ENCODE measurements at regions not wholly inside any gene's neighbourhood (a gene's known extent, or its start where the extent isn't known, plus 50 kb on each side); places are given as distances from the start of the nearest gene placed in this dataset.
"Not testable (repeated sequence)": the region's sequence is repeated elsewhere in the genome, so short reads cannot be mapped to it uniquely, and the experiment has no call there.

- POLR2A ChIA-PET; H3K9me3 Mint-ChIP-seq (ENCODE audit: insufficient read depth); H3K27me3 Mint-ChIP-seq (ENCODE audit: low read depth); H3K36me3 Mint-ChIP-seq (ENCODE audit: low read depth); H3K27ac Mint-ChIP-seq; DNase-seq; H3K4me3 Mint-ChIP-seq; H3K4me1 Mint-ChIP-seq (ENCODE audit: low read depth); ATAC-seq; CTCF ChIA-PET: not testable (repeated sequence)
Observed at GRCh38 chr6:26827965-26828364, 168.4 kb upstream of the ZNF322 start.

GRCh38 chr6:26829480-26829879, 169.9 kb upstream of the ZNF322 start:
- DNase-seq; H3K36me3 Mint-ChIP-seq (ENCODE audit: low read depth); POLR2A ChIA-PET; CTCF ChIA-PET; H3K27ac Mint-ChIP-seq; ATAC-seq; H3K4me3 Mint-ChIP-seq; H3K4me1 Mint-ChIP-seq (ENCODE audit: low read depth); H3K27me3 Mint-ChIP-seq (ENCODE audit: low read depth); H3K9me3 Mint-ChIP-seq (ENCODE audit: insufficient read depth): not testable (repeated sequence)

GRCh38 chr6:26830992-26831391, 171.4 kb upstream of the ZNF322 start:
- H3K27ac Mint-ChIP-seq; H3K4me1 Mint-ChIP-seq (ENCODE audit: low read depth); DNase-seq; H3K9me3 Mint-ChIP-seq (ENCODE audit: insufficient read depth); H3K4me3 Mint-ChIP-seq; H3K36me3 Mint-ChIP-seq (ENCODE audit: low read depth); ATAC-seq; H3K27me3 Mint-ChIP-seq (ENCODE audit: low read depth); POLR2A ChIA-PET; CTCF ChIA-PET: not testable (repeated sequence)

GRCh38 chr6:26835707-26836106, 176.2 kb upstream of the ZNF322 start:
- DNase-seq; H3K36me3 Mint-ChIP-seq (ENCODE audit: low read depth); H3K9me3 Mint-ChIP-seq (ENCODE audit: insufficient read depth); ATAC-seq; H3K27me3 Mint-ChIP-seq (ENCODE audit: low read depth); POLR2A ChIA-PET; H3K27ac Mint-ChIP-seq; H3K4me1 Mint-ChIP-seq (ENCODE audit: low read depth); CTCF ChIA-PET; H3K4me3 Mint-ChIP-seq: not testable (repeated sequence)

GRCh38 chr6:26836657-26837056, 177.1 kb upstream of the ZNF322 start:
- ATAC-seq; DNase-seq; CTCF ChIA-PET; H3K27me3 Mint-ChIP-seq (ENCODE audit: low read depth); H3K9me3 Mint-ChIP-seq (ENCODE audit: insufficient read depth); H3K27ac Mint-ChIP-seq; POLR2A ChIA-PET; H3K4me3 Mint-ChIP-seq; H3K36me3 Mint-ChIP-seq (ENCODE audit: low read depth); H3K4me1 Mint-ChIP-seq (ENCODE audit: low read depth): not testable (repeated sequence)

GRCh38 chr6:26844823-26845222, 185.3 kb upstream of the ZNF322 start:
- H3K27ac Mint-ChIP-seq; H3K27me3 Mint-ChIP-seq (ENCODE audit: low read depth); H3K9me3 Mint-ChIP-seq (ENCODE audit: insufficient read depth); CTCF ChIA-PET; DNase-seq; H3K4me1 Mint-ChIP-seq (ENCODE audit: low read depth); POLR2A ChIA-PET; H3K4me3 Mint-ChIP-seq; H3K36me3 Mint-ChIP-seq (ENCODE audit: low read depth); ATAC-seq: not testable (repeated sequence)

GRCh38 chr6:26857289-26857688, 197.7 kb upstream of the ZNF322 start:
- H3K36me3 Mint-ChIP-seq (ENCODE audit: low read depth); H3K9me3 Mint-ChIP-seq (ENCODE audit: insufficient read depth); H3K4me3 Mint-ChIP-seq; H3K27ac Mint-ChIP-seq; CTCF ChIA-PET; ATAC-seq; POLR2A ChIA-PET; H3K4me1 Mint-ChIP-seq (ENCODE audit: low read depth); H3K27me3 Mint-ChIP-seq (ENCODE audit: low read depth); DNase-seq: not testable (repeated sequence)

- H3K27me3 Mint-ChIP-seq (ENCODE audit: low read depth); H3K4me1 Mint-ChIP-seq (ENCODE audit: low read depth); POLR2A ChIA-PET; DNase-seq; H3K27ac Mint-ChIP-seq; CTCF ChIA-PET; H3K4me3 Mint-ChIP-seq; H3K9me3 Mint-ChIP-seq (ENCODE audit: insufficient read depth); ATAC-seq; H3K36me3 Mint-ChIP-seq (ENCODE audit: low read depth): not testable (repeated sequence)
Observed at GRCh38 chr6:26859067-26859770, 199.7 kb upstream of the ZNF322 start.

- H3K4me1 Mint-ChIP-seq (ENCODE audit: low read depth); DNase-seq; H3K27ac Mint-ChIP-seq; H3K4me3 Mint-ChIP-seq; H3K36me3 Mint-ChIP-seq (ENCODE audit: low read depth); H3K9me3 Mint-ChIP-seq (ENCODE audit: insufficient read depth); H3K27me3 Mint-ChIP-seq (ENCODE audit: low read depth); CTCF ChIA-PET; POLR2A ChIA-PET; ATAC-seq: not testable (repeated sequence)
Observed at GRCh38 chr6:26859771-26860163, 200.2 kb upstream of the ZNF322 start.

GRCh38 chr6:26861913-26862312, 202.4 kb upstream of the ZNF322 start:
- CTCF ChIA-PET; POLR2A ChIA-PET; H3K27ac Mint-ChIP-seq; ATAC-seq; H3K4me3 Mint-ChIP-seq; H3K4me1 Mint-ChIP-seq (ENCODE audit: low read depth); H3K36me3 Mint-ChIP-seq (ENCODE audit: low read depth); H3K27me3 Mint-ChIP-seq (ENCODE audit: low read depth); H3K9me3 Mint-ChIP-seq (ENCODE audit: insufficient read depth); DNase-seq: not testable (repeated sequence)

GRCh38 chr6:26863641-26864040, 204.1 kb upstream of the ZNF322 start:
- H3K4me3 Mint-ChIP-seq; CTCF ChIA-PET; DNase-seq; H3K27ac Mint-ChIP-seq; H3K9me3 Mint-ChIP-seq (ENCODE audit: insufficient read depth); ATAC-seq; H3K4me1 Mint-ChIP-seq (ENCODE audit: low read depth); H3K27me3 Mint-ChIP-seq (ENCODE audit: low read depth); H3K36me3 Mint-ChIP-seq (ENCODE audit: low read depth); POLR2A ChIA-PET: not testable (repeated sequence)

- ATAC-seq; H3K4me1 Mint-ChIP-seq (ENCODE audit: low read depth); H3K36me3 Mint-ChIP-seq (ENCODE audit: low read depth); H3K4me3 Mint-ChIP-seq; H3K9me3 Mint-ChIP-seq (ENCODE audit: insufficient read depth); DNase-seq; H3K27ac Mint-ChIP-seq; POLR2A ChIA-PET; H3K27me3 Mint-ChIP-seq (ENCODE audit: low read depth); CTCF ChIA-PET: not testable (repeated sequence)
Observed at GRCh38 chr6:26898785-26899184, 239.2 kb upstream of the ZNF322 start.

GRCh38 chr6:26924206-26924605, 264.7 kb upstream of the ZNF322 start:
- H3K4me3 Mint-ChIP-seq; ATAC-seq; H3K9me3 Mint-ChIP-seq (ENCODE audit: insufficient read depth); POLR2A ChIA-PET; DNase-seq; CTCF ChIA-PET; H3K27me3 Mint-ChIP-seq (ENCODE audit: low read depth); H3K36me3 Mint-ChIP-seq (ENCODE audit: low read depth); H3K27ac Mint-ChIP-seq; H3K4me1 Mint-ChIP-seq (ENCODE audit: low read depth): not testable (repeated sequence)
